ENCODE measurements at regions not wholly inside any gene's neighbourhood (a gene's known extent, or its start where the extent isn't known, plus 50 kb on each side); places are given as distances from the start of the nearest gene placed in this dataset.

GRCh38 chr3:30530084-30530483 lies 76.3 kb upstream of the TGFBR2 start:
- Histone ChIP-seq H3K4me1 (ENCODE audit: control insufficient read depth, extremely low read depth, insufficient read depth, low read length) (no peaks in the 10 kb centered on the region), H3K4me2 (ENCODE audit: extremely low read depth, insufficient read depth, low read length) (no peak overlapping the region), H3K9me3 (ENCODE audit: control insufficient read depth, insufficient read depth, low read depth, low read length) (no peaks in the 10 kb centered on the region), H3K9ac (ENCODE audit: insufficient read depth, low read length) (no peak overlapping the region), H3K36me3 (ENCODE audit: control insufficient read depth, insufficient read depth, low read length) (no peaks in the 10 kb centered on the region), H4K20me1 (ENCODE audit: control insufficient read depth, extremely low read depth, insufficient read depth, low read length) (no peaks in the 10 kb centered on the region), H3K79me2 (ENCODE audit: control insufficient read depth, insufficient read depth, low read length) (no peaks in the 10 kb centered on the region), H2AFZ (ENCODE audit: low read length) (no peak overlapping the region), H3K4me3 (replicated peaks in 1 of 4; ENCODE audit: control extremely low read depth in 1 of 4, insufficient read depth in 1 of 4, low read depth in 3 of 4, low read length in 4 of 4) (no peak overlapping the region), H3K27me3 (ENCODE audit: control insufficient read depth, insufficient read depth, low read length) (no peaks in the 10 kb centered on the region), H3K27ac (ENCODE audit: insufficient read depth, low read length) (no peak overlapping the region)
- TF ChIP-seq CTCF (conservative IDR thresholded peaks at IDR 0.05 in 1 of 2, IDR thresholded peaks at IDR 0.05 in 1 of 2; ENCODE audit: low read depth in 1 of 2, low read length in 2 of 2) (no peak), EZH2 (IDR thresholded peaks at IDR 0.05; ENCODE audit: low read length, missing control alignments) (no peak)
- no peak for DNase-seq (ENCODE audit: low read depth in 2 of 2)

DNA sequence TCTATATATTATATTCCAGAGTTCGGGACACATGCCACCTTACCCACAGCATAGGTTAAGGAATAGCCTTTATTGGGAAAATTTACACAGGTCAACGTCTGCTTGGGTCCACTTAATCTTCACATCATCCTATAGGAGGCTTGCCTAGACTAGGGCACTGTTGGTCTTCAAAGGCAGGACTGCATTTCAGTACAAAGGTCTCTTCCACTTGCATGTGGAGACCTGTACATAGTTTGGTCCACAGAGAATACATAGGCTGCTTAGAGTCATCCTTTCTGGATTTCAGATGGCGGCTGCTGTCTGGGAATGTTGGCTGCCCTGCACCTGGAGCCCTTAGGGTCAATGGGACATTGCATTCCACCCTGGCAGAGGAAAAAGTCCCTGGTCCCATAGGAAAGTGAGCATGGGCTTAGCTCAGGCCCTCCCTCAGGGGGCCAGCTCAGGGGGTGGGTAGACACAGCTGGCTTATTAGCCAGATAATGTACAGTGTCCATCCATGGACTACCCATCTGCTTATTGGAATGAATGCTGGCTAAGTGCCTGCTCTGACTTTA lies 75.3 kb upstream of the TGFBR2 start:
- DNase-seq (ENCODE audit: low read depth in 2 of 2) = no peak
- no peaks in the 10 kb centered on the region for H3K36me3 ChIP-seq (ENCODE audit: control insufficient read depth, insufficient read depth, low read length)
- H3K4me3 ChIP-seq (replicated peaks in 1 of 4; ENCODE audit: control extremely low read depth in 1 of 4, insufficient read depth in 1 of 4, low read depth in 3 of 4, low read length in 4 of 4) = no peak overlapping the region
- H3K27me3 ChIP-seq (ENCODE audit: control insufficient read depth, insufficient read depth, low read length) = no peaks in the 10 kb centered on the region
- H3K27ac ChIP-seq (ENCODE audit: insufficient read depth, low read length) = no peak overlapping the region
- no peaks in the 10 kb centered on the region for H3K9me3 ChIP-seq (ENCODE audit: control insufficient read depth, insufficient read depth, low read depth, low read length)
- H3K4me1 ChIP-seq (ENCODE audit: control insufficient read depth, extremely low read depth, insufficient read depth, low read length) = no peaks in the 10 kb centered on the region
- H3K9ac ChIP-seq (ENCODE audit: insufficient read depth, low read length) = no peak overlapping the region
- TF ChIP-seq EZH2 (IDR thresholded peaks at IDR 0.05; ENCODE audit: low read length, missing control alignments) = no peak
- TF ChIP-seq CTCF (conservative IDR thresholded peaks at IDR 0.05 in 1 of 2, IDR thresholded peaks at IDR 0.05 in 1 of 2; ENCODE audit: low read depth in 1 of 2, low read length in 2 of 2) = no peak
- H2AFZ ChIP-seq (ENCODE audit: low read length) = no peak overlapping the region
- H3K4me2 ChIP-seq (ENCODE audit: extremely low read depth, insufficient read depth, low read length) = no peak overlapping the region
- H3K79me2 ChIP-seq (ENCODE audit: control insufficient read depth, insufficient read depth, low read length) = no peaks in the 10 kb centered on the region
- H4K20me1 ChIP-seq (ENCODE audit: control insufficient read depth, extremely low read depth, insufficient read depth, low read length) = no peaks in the 10 kb centered on the region

DNA sequence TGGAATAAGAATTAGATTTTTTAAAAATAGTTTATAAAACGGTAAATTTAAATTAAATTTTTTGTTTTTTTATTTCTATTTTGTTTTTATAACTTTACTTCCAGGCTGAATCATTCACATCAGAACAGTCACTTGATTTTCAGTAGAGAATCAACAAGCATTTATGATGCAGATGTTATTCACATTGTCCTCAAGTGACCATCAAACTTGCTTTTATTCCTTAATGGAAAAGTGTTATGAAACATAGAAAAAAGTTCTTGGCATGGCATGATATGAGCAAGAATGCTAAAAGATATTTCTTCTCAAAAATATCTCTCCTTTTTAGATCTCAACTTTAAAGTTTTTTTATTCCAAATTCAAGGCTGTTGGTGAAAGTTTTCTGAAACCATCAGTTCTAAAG lies 70.9 kb upstream of the TGFBR2 start:
- H3K36me3 ChIP-seq (ENCODE audit: control insufficient read depth, insufficient read depth, low read length) = no peaks in the 10 kb centered on the region
- H2AFZ ChIP-seq (ENCODE audit: low read length) = no peak overlapping the region
- no peak for DNase-seq (ENCODE audit: low read depth in 2 of 2)
- no peaks in the 10 kb centered on the region for H3K79me2 ChIP-seq (ENCODE audit: control insufficient read depth, insufficient read depth, low read length)
- H3K27me3 ChIP-seq (ENCODE audit: control insufficient read depth, insufficient read depth, low read length) = no peaks in the 10 kb centered on the region
- H3K4me3 ChIP-seq (replicated peaks in 1 of 4; ENCODE audit: control extremely low read depth in 1 of 4, insufficient read depth in 1 of 4, low read depth in 3 of 4, low read length in 4 of 4) = no peak overlapping the region
- no peak overlapping the region for H3K27ac ChIP-seq (ENCODE audit: insufficient read depth, low read length)
- no peaks in the 10 kb centered on the region for H4K20me1 ChIP-seq (ENCODE audit: control insufficient read depth, extremely low read depth, insufficient read depth, low read length)
- TF ChIP-seq CTCF (conservative IDR thresholded peaks at IDR 0.05 in 1 of 2, IDR thresholded peaks at IDR 0.05 in 1 of 2; ENCODE audit: low read depth in 1 of 2, low read length in 2 of 2) = no peak
- no peak for TF ChIP-seq EZH2 (IDR thresholded peaks at IDR 0.05; ENCODE audit: low read length, missing control alignments)
- H3K4me1 ChIP-seq (ENCODE audit: control insufficient read depth, extremely low read depth, insufficient read depth, low read length) = peaks cover 4% of the 10 kb centered on the region
- H3K9me3 ChIP-seq (ENCODE audit: control insufficient read depth, insufficient read depth, low read depth, low read length) = no peaks in the 10 kb centered on the region
- H3K4me2 ChIP-seq (ENCODE audit: extremely low read depth, insufficient read depth, low read length) = no peak overlapping the region
- H3K9ac ChIP-seq (ENCODE audit: insufficient read depth, low read length) = no peak overlapping the region

All from fibroblast of lung (primary cell).